GM23338 (cell line): ENCODE measurements at regions not wholly inside any gene's neighbourhood (a gene's known extent, or its start where the extent isn't known, plus 50 kb on each side); places are given as distances from the start of the nearest gene placed in this dataset.
"Not testable (repeated sequence)": the region's sequence is repeated elsewhere in the genome, so short reads cannot be mapped to it uniquely, and the experiment has no call there.

Experiments used
- ATAC-seq: fragments of 200-7000 bp; cut with Tn5 transposase; 3 replicates; pipeline ENCODE4 v1.9.1; 2020
- DNase-seq: peaks from one replicate; pipeline ENCODE4 v3.0.0-alpha.2; 2015; ENCODE audit warnings: low spot score
- H2AFZ ChIP-seq: fragments of 200-600 bp; sonication (generic); 2 replicates; pipeline ENCODE4 v1.8.0; 2016; ENCODE audit warnings: antibody characterized with exemption, mild to moderate bottlenecking, moderate library complexity
- H3F3A ChIP-seq: fragments of 200-600 bp; sonication (generic); replicated peaks from 2 replicates; pipeline ENCODE4 v1.8.0; 2017; ENCODE audit warnings: antibody characterized with exemption, mixed run types, low read depth
- H3K27ac ChIP-seq: fragments of 200-600 bp; sonication (generic); 2 replicates; pipeline ENCODE4 v1.6.1; 2016; ENCODE audit warnings: low read depth
- H3K27me3 ChIP-seq: fragments of 200-600 bp; sonication (generic); 2 replicates; pipeline ENCODE4 v1.8.0; 2016; ENCODE audit warnings: mild to moderate bottlenecking, mixed run types, moderate library complexity; ENCODE audit not compliant: insufficient read depth
- H3K36me3 ChIP-seq: fragments of 200-600 bp; sonication (generic); 2 replicates; pipeline ENCODE4 v1.8.0; 2016; ENCODE audit warnings: mild to moderate bottlenecking; ENCODE audit not compliant: insufficient read depth
- H3K4me1 ChIP-seq: fragments of 200-600 bp; sonication (generic); 2 replicates; pipeline ENCODE4 v1.8.0; 2016; ENCODE audit warnings: mild to moderate bottlenecking, moderate library complexity; ENCODE audit not compliant: insufficient read depth
- H3K4me2 ChIP-seq: fragments of 200-600 bp; sonication (generic); 2 replicates; pipeline ENCODE4 v1.7.1; 2017; ENCODE audit warnings: mixed run types
- H3K4me3 ChIP-seq: fragments of 200-600 bp; sonication (generic); 2 replicates; pipeline ENCODE4 v1.6.1; 2016; ENCODE audit warnings: mixed run types
- H3K79me2 ChIP-seq: fragments of 200-600 bp; sonication (generic); replicated peaks from 2 replicates; pipeline ENCODE4 v1.8.0; 2017; ENCODE audit warnings: mild to moderate bottlenecking; ENCODE audit not compliant: insufficient read depth
- H3K9me2 ChIP-seq: fragments of 200-600 bp; sonication (generic); 2 replicates; pipeline ENCODE4 v1.8.0; 2017; ENCODE audit not compliant: insufficient read depth
- H4K20me1 ChIP-seq: fragments of 200-600 bp; sonication (generic); replicated peaks from 2 replicates; pipeline ENCODE4 v1.8.0; 2017; ENCODE audit warnings: mild to moderate bottlenecking; ENCODE audit not compliant: insufficient read depth
- H3K27ac Mint-ChIP-seq: 2 replicates; pipeline ENCODE4 v1.8.0; 2020; ENCODE audit warnings: inconsistent platforms, mild to moderate bottlenecking, moderate library complexity, mixed read lengths
- H3K27me3 Mint-ChIP-seq: 3 replicates; pipeline ENCODE4 v1.8.0; 2022; ENCODE audit warnings: low read depth, mild to moderate bottlenecking, moderate library complexity, mixed read lengths, inconsistent platforms; ENCODE audit not compliant: insufficient read depth, poor library complexity
- H3K36me3 Mint-ChIP-seq: 3 replicates; pipeline ENCODE4 v1.8.0; 2021; ENCODE audit warnings: low read depth, mild to moderate bottlenecking, inconsistent platforms, moderate library complexity, mixed read lengths
- H3K4me1 Mint-ChIP-seq: 3 replicates; pipeline ENCODE4 v1.8.0; 2020; ENCODE audit warnings: mild to moderate bottlenecking, inconsistent platforms, mixed read lengths
- H3K4me3 Mint-ChIP-seq: 3 replicates; pipeline ENCODE4 v1.8.0; 2021; ENCODE audit warnings: moderate library complexity, mild to moderate bottlenecking, inconsistent platforms, mixed read lengths
- H3K9me3 Mint-ChIP-seq: 3 replicates; pipeline ENCODE4 v1.8.0; 2020; ENCODE audit warnings: moderate library complexity, mild to moderate bottlenecking, inconsistent platforms, mixed read lengths

DNA sequence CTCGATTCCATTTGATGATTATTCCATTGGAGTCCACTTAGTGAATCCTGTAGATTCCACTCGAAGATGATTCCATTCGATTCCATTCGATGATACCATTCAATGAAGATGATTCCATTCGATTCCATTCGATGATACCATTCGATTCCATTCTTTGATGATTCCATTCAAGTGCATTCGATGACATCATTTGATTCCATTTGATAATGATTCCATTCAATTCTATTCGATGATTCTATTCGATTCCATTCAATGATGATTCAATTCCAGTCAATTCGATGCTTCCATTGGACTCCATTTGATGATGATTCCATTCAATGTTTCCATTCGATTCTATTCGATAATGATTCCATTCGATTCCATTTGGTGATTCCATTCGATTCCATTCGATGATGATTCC is 1150.0 kb downstream of the TP53TG3F start:
- H3K4me1 ChIP-seq, H2AFZ ChIP-seq, H3K27ac ChIP-seq, H3K27ac Mint-ChIP-seq, H3K9me2 ChIP-seq, DNase-seq, H4K20me1 ChIP-seq, H3K4me2 ChIP-seq, ATAC-seq, H3K9me3 Mint-ChIP-seq, H3K27me3 ChIP-seq, H3K4me3 ChIP-seq, H3F3A ChIP-seq, H3K27me3 Mint-ChIP-seq, H3K4me1 Mint-ChIP-seq, H3K4me3 Mint-ChIP-seq, H3K79me2 ChIP-seq: not testable (repeated sequence)
- H3K36me3 ChIP-seq = peaks cover 21% of the 10 kb centered on the region
- H3K36me3 Mint-ChIP-seq = peaks cover 74% of the 10 kb centered on the region
